OCI-LY3 (cell line): ENCODE measurements at regions not wholly inside any gene's neighbourhood (a gene's known extent, or its start where the extent isn't known, plus 50 kb on each side); places are given as distances from the start of the nearest gene placed in this dataset.

ENCODE experiments used
- H2AFZ ChIP-seq: fragments of 200-600, 300-600 bp; shearing (Covaris generic); 2 replicates; pipeline ENCODE4 v1.6.0; 2014; ENCODE audit warnings: antibody characterized with exemption, low read depth, low read length
- H3K27ac ChIP-seq: fragments of 200-600, 300-600 bp; sonication (generic); 2 replicates; pipeline ENCODE4 v1.5.1; 2014; ENCODE audit warnings: mild to moderate bottlenecking, low read length, moderate library complexity, mixed read lengths
- H3K27me3 ChIP-seq: fragments of 200-600, 300-600 bp; sonication (generic); 2 replicates; pipeline ENCODE4 v1.6.1; 2014; ENCODE audit warnings: low read depth, low read length, mixed read lengths
- H3K36me3 ChIP-seq: fragments of 200-600, 300-600 bp; sonication (generic); replicated peaks from 2 replicates; pipeline ENCODE3; 2014; ENCODE audit warnings: low read depth, low read length, mixed read lengths
- H3K4me1 ChIP-seq: fragments of 300-600, 200-600 bp; sonication (generic); 2 replicates; pipeline ENCODE4 v1.6.1; 2014; ENCODE audit warnings: low read length, mixed read lengths
- H3K4me2 ChIP-seq: fragments of 200-600, 300-600 bp; sonication (generic); 2 replicates; pipeline ENCODE4 v1.6.1; 2014; ENCODE audit warnings: low read length, mixed read lengths
- H3K4me3 ChIP-seq: fragments of 300-600, 200-600 bp; sonication (generic); 2 replicates; pipeline ENCODE4 v1.5.1; 2014; ENCODE audit warnings: antibody characterized with exemption, mild to moderate bottlenecking, low read length, moderate library complexity
- H3K79me2 ChIP-seq: fragments of 300-600, 200-600 bp; shearing (Covaris generic); 2 replicates; pipeline ENCODE4 v1.6.1; 2014; ENCODE audit warnings: mild to moderate bottlenecking, low read length, mixed read lengths
- H3K9ac ChIP-seq: fragments of 300-600, 200-600 bp; shearing (Covaris generic); 2 replicates; pipeline ENCODE4 v1.6.0; 2014; ENCODE audit warnings: mild to moderate bottlenecking, low read length, moderate library complexity
- H3K9me3 ChIP-seq: fragments of 200-600, 300-600 bp; shearing (Covaris generic); 2 replicates; pipeline ENCODE4 v1.6.1; 2014; ENCODE audit warnings: low read length, mixed read lengths; ENCODE audit not compliant: insufficient read depth
- H4K20me1 ChIP-seq: fragments of 200-600, 300-600 bp; sonication (generic); 2 replicates; pipeline ENCODE4 v1.6.1; 2016; ENCODE audit warnings: low read length, mixed read lengths; ENCODE audit not compliant: insufficient read depth
- EZH2phosphoT487 ChIP-seq: fragments of 200-600 bp; shearing (Covaris generic); IDR thresholded peaks from 2 replicates; pipeline ENCODE4 v1.6.1; 2018; ENCODE audit warnings: antibody characterized with exemption, mixed run types, low read depth
- TF ChIP-seq, protein P1 (sequence below): fragments of 200-600, 300-600 bp; sonication (generic); IDR thresholded peaks from 2 replicates; pipeline ENCODE4 v1.5.1; 2014; ENCODE audit warnings: antibody characterized with exemption, low read length, low read depth

DNA sequence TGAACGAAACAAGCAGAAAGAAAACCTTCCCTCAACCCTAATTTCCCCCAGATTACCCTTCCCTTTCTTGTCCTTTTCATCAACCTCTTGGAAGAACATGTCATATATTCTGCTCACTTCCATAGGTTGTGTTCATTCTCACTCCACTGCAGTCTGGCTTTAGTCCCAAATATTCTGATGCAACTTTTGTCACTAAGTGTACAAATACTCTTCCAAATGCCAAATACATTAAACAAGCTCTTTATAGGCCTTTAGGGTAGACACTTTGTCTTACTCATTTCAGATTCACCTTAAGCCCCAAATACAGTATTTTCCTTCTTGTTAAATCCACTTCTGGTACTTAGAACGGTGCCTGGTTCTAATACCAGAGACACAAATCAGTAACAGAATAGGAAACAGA is 406.5 kb upstream of the CDIN1 start:
- no peak overlapping the region for H3K4me3 ChIP-seq
- H3K4me2 ChIP-seq: no peak overlapping the region
- TF ChIP-seq, protein P1, sequence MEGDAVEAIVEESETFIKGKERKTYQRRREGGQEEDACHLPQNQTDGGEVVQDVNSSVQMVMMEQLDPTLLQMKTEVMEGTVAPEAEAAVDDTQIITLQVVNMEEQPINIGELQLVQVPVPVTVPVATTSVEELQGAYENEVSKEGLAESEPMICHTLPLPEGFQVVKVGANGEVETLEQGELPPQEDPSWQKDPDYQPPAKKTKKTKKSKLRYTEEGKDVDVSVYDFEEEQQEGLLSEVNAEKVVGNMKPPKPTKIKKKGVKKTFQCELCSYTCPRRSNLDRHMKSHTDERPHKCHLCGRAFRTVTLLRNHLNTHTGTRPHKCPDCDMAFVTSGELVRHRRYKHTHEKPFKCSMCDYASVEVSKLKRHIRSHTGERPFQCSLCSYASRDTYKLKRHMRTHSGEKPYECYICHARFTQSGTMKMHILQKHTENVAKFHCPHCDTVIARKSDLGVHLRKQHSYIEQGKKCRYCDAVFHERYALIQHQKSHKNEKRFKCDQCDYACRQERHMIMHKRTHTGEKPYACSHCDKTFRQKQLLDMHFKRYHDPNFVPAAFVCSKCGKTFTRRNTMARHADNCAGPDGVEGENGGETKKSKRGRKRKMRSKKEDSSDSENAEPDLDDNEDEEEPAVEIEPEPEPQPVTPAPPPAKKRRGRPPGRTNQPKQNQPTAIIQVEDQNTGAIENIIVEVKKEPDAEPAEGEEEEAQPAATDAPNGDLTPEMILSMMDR: no peak
- TF ChIP-seq EZH2phosphoT487: no peak
- no peaks in the 10 kb centered on the region for H4K20me1 ChIP-seq
- no peak overlapping the region for H3K9ac ChIP-seq
- H2AFZ ChIP-seq: no peak overlapping the region
- no peaks in the 10 kb centered on the region for H3K27me3 ChIP-seq
- no peaks in the 10 kb centered on the region for H3K9me3 ChIP-seq
- no peaks in the 10 kb centered on the region for H3K4me1 ChIP-seq
- H3K36me3 ChIP-seq: no peaks in the 10 kb centered on the region
- H3K27ac ChIP-seq: no peak overlapping the region
- H3K79me2 ChIP-seq: no peaks in the 10 kb centered on the region

DNA sequence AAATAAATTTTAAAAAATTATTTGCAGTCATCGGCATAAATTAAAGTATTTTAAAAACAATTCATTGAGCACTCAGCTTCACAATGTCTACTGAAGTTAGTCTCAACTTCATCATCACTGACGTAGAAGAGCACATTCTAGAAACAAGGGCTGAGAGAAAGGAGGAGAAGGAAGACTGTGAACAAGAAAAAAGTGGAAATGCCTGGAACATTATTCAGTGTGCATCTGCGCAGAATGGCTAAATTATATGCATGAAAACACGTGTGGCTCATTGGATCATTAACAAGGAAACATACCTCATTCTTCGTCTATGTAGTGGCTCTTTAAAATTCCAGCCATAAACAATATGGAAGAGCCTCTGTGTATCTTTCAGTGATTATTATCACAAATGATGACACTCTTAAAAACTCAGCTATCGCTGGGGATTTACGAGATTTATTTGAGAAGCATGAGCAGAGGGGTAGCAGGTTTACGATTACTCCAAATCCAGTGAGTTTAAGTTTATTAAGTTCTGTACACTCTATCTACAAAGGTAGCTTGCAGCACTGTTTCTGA is 404.2 kb upstream of the CDIN1 start:
- Histone ChIP-seq H3K4me1 (no peaks in the 10 kb centered on the region), H3K79me2 (no peaks in the 10 kb centered on the region), H3K36me3 (no peaks in the 10 kb centered on the region), H3K27ac (no peak overlapping the region), H3K4me2 (no peak overlapping the region), H3K9ac (no peak overlapping the region), H3K4me3 (no peak overlapping the region), H4K20me1 (no peaks in the 10 kb centered on the region), H2AFZ (no peak overlapping the region), H3K27me3 (no peaks in the 10 kb centered on the region), H3K9me3 (no peaks in the 10 kb centered on the region)
- no peak for TF ChIP-seq EZH2phosphoT487
- TF ChIP-seq, protein P1: no peak

DNA sequence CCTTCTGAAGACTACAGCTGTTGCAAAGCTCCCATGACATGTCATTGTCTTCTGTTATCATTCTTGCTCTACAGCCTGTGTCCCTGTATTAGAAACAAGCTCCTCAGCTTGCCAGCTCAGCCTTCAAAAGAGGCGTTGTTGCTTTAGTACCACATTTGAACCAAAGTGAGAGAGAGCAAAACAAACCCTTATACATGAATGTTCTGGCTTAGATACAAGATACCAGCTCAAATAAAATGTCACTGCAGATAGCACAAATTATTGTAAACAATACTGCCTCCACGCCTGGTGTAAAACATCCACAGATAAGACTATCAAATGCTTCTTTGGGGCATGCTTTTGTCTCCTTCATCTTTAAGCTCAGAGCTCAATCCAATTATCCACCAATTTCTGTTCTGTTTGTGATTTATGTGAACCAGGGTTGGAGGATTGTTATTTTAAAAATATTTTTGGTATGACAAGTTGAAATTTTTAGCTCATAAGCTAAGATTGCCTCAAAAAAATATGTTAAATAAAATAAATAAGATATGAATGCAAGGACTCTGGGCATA is 403.6 kb upstream of the CDIN1 start:
- Histone ChIP-seq H3K27me3 (no peaks in the 10 kb centered on the region), H2AFZ (no peak overlapping the region), H3K4me3 (no peak overlapping the region), H4K20me1 (no peaks in the 10 kb centered on the region), H3K27ac (no peak overlapping the region), H3K4me2 (no peak overlapping the region), H3K4me1 (no peaks in the 10 kb centered on the region), H3K9me3 (no peaks in the 10 kb centered on the region), H3K9ac (no peak overlapping the region), H3K36me3 (no peaks in the 10 kb centered on the region), H3K79me2 (no peaks in the 10 kb centered on the region)
- TF ChIP-seq, protein P1: no peak
- TF ChIP-seq EZH2phosphoT487: no peak

DNA sequence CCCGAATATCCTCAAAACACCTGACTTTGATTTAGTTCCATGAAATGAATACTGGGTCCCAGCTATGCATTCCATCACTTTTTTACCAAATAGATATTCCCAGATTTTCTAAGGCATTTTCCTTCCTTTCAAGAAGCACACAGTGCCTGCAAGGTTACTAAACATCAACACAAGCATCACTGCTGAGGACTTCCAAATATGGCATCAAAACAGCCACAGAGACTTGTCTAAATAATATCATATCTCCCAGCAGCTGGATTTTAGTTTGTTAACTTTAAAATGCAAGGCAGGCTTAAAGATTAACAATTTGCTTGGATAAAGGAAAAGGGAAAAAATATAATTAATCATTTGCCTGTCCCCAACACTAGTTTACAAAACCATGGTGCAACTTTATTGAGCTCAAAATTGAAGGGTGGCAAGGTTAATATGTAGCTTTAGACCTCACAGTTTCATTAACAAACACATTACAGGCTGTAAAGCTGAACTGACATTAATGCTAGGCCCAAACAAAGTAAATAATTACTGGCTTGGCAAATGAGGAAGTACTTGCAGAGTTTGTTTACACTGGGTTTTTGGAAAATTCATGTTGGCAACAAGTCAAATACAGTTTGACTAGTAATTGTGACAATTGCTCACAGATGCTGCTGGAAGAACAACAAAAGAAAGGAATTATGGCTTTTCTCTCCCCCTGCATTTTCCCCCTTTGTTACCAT is 401.7 kb upstream of the CDIN1 start:
- no peaks in the 10 kb centered on the region for H3K4me1 ChIP-seq
- H3K79me2 ChIP-seq: no peaks in the 10 kb centered on the region
- TF ChIP-seq EZH2phosphoT487: no peak
- TF ChIP-seq, protein P1: no peak
- H4K20me1 ChIP-seq: no peaks in the 10 kb centered on the region
- H3K9ac ChIP-seq: no peak overlapping the region
- H2AFZ ChIP-seq: no peak overlapping the region
- no peak overlapping the region for H3K27ac ChIP-seq
- no peaks in the 10 kb centered on the region for H3K36me3 ChIP-seq
- no peaks in the 10 kb centered on the region for H3K27me3 ChIP-seq
- H3K4me3 ChIP-seq: no peak overlapping the region
- no peaks in the 10 kb centered on the region for H3K9me3 ChIP-seq
- H3K4me2 ChIP-seq: no peak overlapping the region
